Testis (tissue), 2 donors: ENCODE measurements at regions not wholly inside any gene's neighbourhood (a gene's known extent, or its start where the extent isn't known, plus 50 kb on each side); places are given as distances from the start of the nearest gene placed in this dataset.

Experiments used
- DNase-seq: peaks from one replicate; pipeline ENCODE4 v3.0.0-alpha.2; 2019
- H3K27ac ChIP-seq, 2 donors: fragments of 200-600 bp; sonication (generic); one replicate each; pipeline ENCODE4 v1.5.1; 2019
- H3K27me3 ChIP-seq: fragments of 200-600 bp; sonication (generic); one replicate; pipeline ENCODE4 v1.5.1; 2019
- H3K36me3 ChIP-seq: fragments of 200-600 bp; sonication (generic); one replicate; pipeline ENCODE4 v1.5.1; 2017; ENCODE audit warnings: low read depth; ENCODE audit errors: missing control alignments
- H3K4me1 ChIP-seq: fragments of 200-600 bp; sonication (generic); one replicate; pipeline ENCODE4 v1.5.1; 2019
- H3K4me3 ChIP-seq, 2 donors: fragments of 200-600 bp; sonication (generic); one replicate each; pipeline ENCODE4 v1.5.1; 2017 to 2019
- H3K9me3 ChIP-seq: fragments of 200-600 bp; sonication (generic); one replicate; pipeline ENCODE4 v1.5.1; 2017
- CTCF ChIP-seq, 3 experiments: fragments of 450-650 bp in 2 of 3; fragments of 200-600 bp in 1 of 3; sonication (generic) in 1 of 3; IDR thresholded peaks; one replicate each; pipeline ENCODE4 v1.5.1; 2016 to 2019; ENCODE audit warnings: antibody characterized with exemption in 3 of 3, mild to moderate bottlenecking in 2 of 3, moderate library complexity in 1 of 3
- POLR2A ChIP-seq: fragments of 450-650 bp; IDR thresholded peaks from one replicate; pipeline ENCODE4 v1.6.1; 2017; ENCODE audit warnings: antibody characterized with exemption, mild to moderate bottlenecking, moderate library complexity
- WGBS, 2 donors: methylation state at CpG; one replicate each; pipeline ENCODE4 v1.1.5; 2018; 5-methylcytosine and 5-hydroxymethylcytosine counted together
- intact Hi-C: fragments of 100-400 bp; cut with DNase I; formaldehyde crosslinking; loops from one replicate; pipeline ENCODE4 v1.15.1; 2023; ENCODE audit warnings: low total_unique reads

DNA sequence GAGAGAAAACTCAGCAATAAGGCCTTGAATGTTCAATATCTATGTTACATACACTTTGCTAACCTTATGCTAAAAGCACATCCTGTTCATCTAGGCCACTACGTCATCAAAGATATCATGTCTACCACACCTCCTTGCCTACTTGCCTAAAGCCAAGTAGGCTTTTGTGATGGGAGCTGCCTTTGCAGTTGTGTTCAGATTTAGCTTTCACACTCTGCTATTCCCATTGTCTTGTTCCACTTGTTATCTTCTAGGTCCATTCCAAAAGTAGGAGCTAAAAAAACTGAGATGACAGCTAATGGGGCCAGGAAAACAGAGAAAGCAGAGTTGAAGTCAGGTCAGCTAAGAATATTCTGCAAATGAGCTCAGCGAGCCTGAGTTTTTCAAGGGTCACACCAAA lies 153.6 kb upstream of the EDNRA start:
- DNase-seq, result no peak

GRCh38 chr4:147328189-147328588 lies 152.7 kb upstream of the EDNRA start:
- Histone ChIP-seq H3K4me1 (no peaks in the 10 kb centered on the region), H3K36me3 (no peaks in the 10 kb centered on the region), H3K27ac (no peak overlapping the region), H3K27me3 (no peaks in the 10 kb centered on the region), H3K4me3 (no peak overlapping the region), H3K9me3 (no peaks in the 10 kb centered on the region)
- TF ChIP-seq CTCF (IDR thresholded peaks at IDR 0.05) (no peak), POLR2A (no peak)
- 88 to 93% methylated on average over 2 of the region's 2 CpGs for WGBS, 2 donors
- intact Hi-C loops, result no loop called here
- DNase-seq, result no peak

More for the DNA sequence above, 153.6 kb upstream of the EDNRA start:
- Histone ChIP-seq H3K27me3 (no peaks in the 10 kb centered on the region), H3K4me1 (no peaks in the 10 kb centered on the region), H3K9me3 (no peaks in the 10 kb centered on the region), H3K36me3 (no peaks in the 10 kb centered on the region), H3K4me3 (no peak overlapping the region), H3K27ac (no peak overlapping the region)
- TF ChIP-seq POLR2A, result no peak
- no peak for TF ChIP-seq CTCF (IDR thresholded peaks at IDR 0.05)
- intact Hi-C loops, result no loop called here
- 45 to 59% methylated on average over 2 of the region's 2 CpGs for WGBS, 2 donors

DNA sequence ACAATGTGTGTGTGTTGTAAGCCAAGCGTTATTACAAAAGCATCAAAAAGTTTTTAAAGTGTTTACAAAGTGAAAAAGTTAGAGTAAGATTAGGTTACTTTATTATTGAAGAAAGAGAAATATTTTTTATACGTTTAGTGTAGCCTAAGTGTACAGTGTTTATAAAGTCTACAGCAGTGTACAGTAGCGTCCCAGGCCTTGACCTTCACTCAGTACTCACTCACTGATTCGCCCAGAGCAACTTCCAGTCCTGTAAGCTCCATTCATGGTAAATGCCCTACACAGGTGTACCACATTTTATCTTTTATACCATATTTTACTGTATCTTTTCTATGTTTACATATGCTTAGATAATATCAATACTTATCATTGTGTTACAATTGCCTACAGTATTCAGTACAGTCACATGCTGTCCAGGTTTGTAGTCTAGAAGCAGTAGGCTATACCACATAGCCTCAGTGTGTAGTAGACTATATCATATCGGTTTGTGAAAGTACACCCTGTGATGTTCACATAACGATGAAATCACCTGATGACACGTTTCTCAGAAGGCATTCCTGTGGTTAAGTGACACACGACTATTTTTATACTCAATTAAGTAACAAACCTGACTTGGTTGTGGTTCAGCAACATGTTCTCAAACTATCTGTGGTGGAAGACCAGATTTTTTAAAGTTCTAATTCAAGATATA lies 152.0 kb upstream of the EDNRA start:
- Histone ChIP-seq H3K27ac (no peak overlapping the region), H3K4me3 (no peak overlapping the region), H3K4me1 (no peaks in the 10 kb centered on the region), H3K27me3 (no peaks in the 10 kb centered on the region), H3K9me3 (no peaks in the 10 kb centered on the region), H3K36me3 (no peaks in the 10 kb centered on the region)
- intact Hi-C loops, result no loop called here
- TF ChIP-seq CTCF (IDR thresholded peaks at IDR 0.05) (no peak), POLR2A (no peak)
- 82 to 84% methylated on average over 8 of the region's 8 CpGs for WGBS, 2 donors
- DNase-seq, result no peak

GRCh38 chr4:147332091-147332490 lies 148.8 kb upstream of the EDNRA start:
- no peaks in the 10 kb centered on the region for H3K9me3 ChIP-seq

More at GRCh38 chr4:147332091-147332490, 148.8 kb upstream of the EDNRA start:
- no peaks in the 10 kb centered on the region for H3K4me1 ChIP-seq
- no peak for TF ChIP-seq POLR2A
- no peak for TF ChIP-seq CTCF (IDR thresholded peaks at IDR 0.05)
- no peak overlapping the region for H3K27ac ChIP-seq
- H3K27me3 ChIP-seq, result no peaks in the 10 kb centered on the region
- 58 to 64% methylated on average over 1 of the region's 1 CpG for WGBS, 2 donors
- no peak for DNase-seq
- H3K36me3 ChIP-seq, result no peaks in the 10 kb centered on the region
- intact Hi-C loops, result no loop called here
- no peak overlapping the region for H3K4me3 ChIP-seq
